Activated B cell treated with CpG ODN at 0.5 μM for 24 hours (primary cell): ENCODE measurements at regions not wholly inside any gene's neighbourhood (a gene's known extent, or its start where the extent isn't known, plus 50 kb on each side); places are given as distances from the start of the nearest gene placed in this dataset.
"Not testable (repeated sequence)": the region's sequence is repeated elsewhere in the genome, so short reads cannot be mapped to it uniquely, and the experiment has no call there.

Experiments
- ATAC-seq: fragments of 200-7000 bp; cut with Tn5 transposase; one replicate; pipeline ENCODE4 v1.10.0; 2021; ENCODE audit warnings: low read depth, mild to moderate bottlenecking, moderate library complexity
- CTCF ChIA-PET: fragments of 350-600 bp; sonication (Branson Sonifier 250); formaldehyde crosslinking; loops from one replicate; lab custom pipeline; 2021; ENCODE audit warnings: antibody characterized with exemption; lab: Charles Lee
- POLR2A ChIA-PET: fragments of 350-600 bp; sonication (Branson Sonifier 250); formaldehyde crosslinking; loops from one replicate; lab custom pipeline; 2021; ENCODE audit warnings: antibody characterized with exemption; lab: Charles Lee
- DNase-seq: peaks from one replicate; pipeline ENCODE4 v3.0.0; 2022
- H3K27ac Mint-ChIP-seq: one replicate; pipeline ENCODE4 v1.8.0; 2020; ENCODE audit warnings: mixed read lengths
- H3K27me3 Mint-ChIP-seq: one replicate; pipeline ENCODE4 v1.8.0; 2021; ENCODE audit warnings: mixed read lengths
- H3K36me3 Mint-ChIP-seq: one replicate; pipeline ENCODE4 v1.8.0; 2021; ENCODE audit warnings: low read depth, mixed read lengths
- H3K4me1 Mint-ChIP-seq: one replicate; pipeline ENCODE4 v1.8.0; 2021; ENCODE audit warnings: mixed read lengths
- H3K4me3 Mint-ChIP-seq: one replicate; pipeline ENCODE4 v1.8.0; 2020; ENCODE audit warnings: mild to moderate bottlenecking, mixed read lengths
- H3K9me3 Mint-ChIP-seq: one replicate; pipeline ENCODE4 v1.8.0; 2020; ENCODE audit warnings: mixed read lengths
- intact Hi-C: fragments of 100-400 bp; cut with micrococcal nuclease; formaldehyde crosslinking; loops from one replicate; pipeline ENCODE4 v1.15.1; 2024
- TF ChIP-seq, protein P1 (sequence below): fragments of 200-600 bp; IDR thresholded peaks from one replicate; pipeline ENCODE4 v1.8.0; 2022; ENCODE audit warnings: antibody characterized with exemption, mild to moderate bottlenecking

DNA sequence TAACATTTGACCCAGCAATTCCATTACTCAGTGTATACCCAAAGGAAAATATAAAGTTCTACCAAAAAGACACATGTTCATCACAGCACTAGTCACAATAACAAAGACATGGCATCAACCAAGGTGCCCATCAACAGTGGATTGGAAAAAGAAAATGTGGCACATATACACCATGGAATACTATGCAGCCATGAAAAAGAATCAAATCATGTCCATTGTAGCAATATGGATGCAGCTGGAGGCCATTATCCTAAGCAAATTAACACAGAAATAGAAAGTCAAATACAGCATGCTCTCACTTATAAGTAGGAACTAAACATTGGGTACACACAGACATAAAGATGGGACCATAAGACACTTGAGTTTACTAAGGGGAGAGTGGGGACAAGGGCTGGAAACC, 441.9 kb upstream of the ID4 start:
- DNase-seq, result no peak
- Mint-ChIP-seq H3K4me3 (no peak overlapping the region), H3K4me1 (no peaks in the 10 kb centered on the region), H3K27me3 (no peaks in the 10 kb centered on the region), H3K27ac (no peak overlapping the region), H3K9me3 (peaks cover 16% of the 10 kb centered on the region), H3K36me3 (no peaks in the 10 kb centered on the region)
- TF ChIP-seq, protein P1, sequence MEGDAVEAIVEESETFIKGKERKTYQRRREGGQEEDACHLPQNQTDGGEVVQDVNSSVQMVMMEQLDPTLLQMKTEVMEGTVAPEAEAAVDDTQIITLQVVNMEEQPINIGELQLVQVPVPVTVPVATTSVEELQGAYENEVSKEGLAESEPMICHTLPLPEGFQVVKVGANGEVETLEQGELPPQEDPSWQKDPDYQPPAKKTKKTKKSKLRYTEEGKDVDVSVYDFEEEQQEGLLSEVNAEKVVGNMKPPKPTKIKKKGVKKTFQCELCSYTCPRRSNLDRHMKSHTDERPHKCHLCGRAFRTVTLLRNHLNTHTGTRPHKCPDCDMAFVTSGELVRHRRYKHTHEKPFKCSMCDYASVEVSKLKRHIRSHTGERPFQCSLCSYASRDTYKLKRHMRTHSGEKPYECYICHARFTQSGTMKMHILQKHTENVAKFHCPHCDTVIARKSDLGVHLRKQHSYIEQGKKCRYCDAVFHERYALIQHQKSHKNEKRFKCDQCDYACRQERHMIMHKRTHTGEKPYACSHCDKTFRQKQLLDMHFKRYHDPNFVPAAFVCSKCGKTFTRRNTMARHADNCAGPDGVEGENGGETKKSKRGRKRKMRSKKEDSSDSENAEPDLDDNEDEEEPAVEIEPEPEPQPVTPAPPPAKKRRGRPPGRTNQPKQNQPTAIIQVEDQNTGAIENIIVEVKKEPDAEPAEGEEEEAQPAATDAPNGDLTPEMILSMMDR, result no peak
- CTCF ChIA-PET, result no interaction called here
- ATAC-seq, result no peak
- POLR2A ChIA-PET, result no interaction called here
- intact Hi-C loops, result no loop called here

DNA sequence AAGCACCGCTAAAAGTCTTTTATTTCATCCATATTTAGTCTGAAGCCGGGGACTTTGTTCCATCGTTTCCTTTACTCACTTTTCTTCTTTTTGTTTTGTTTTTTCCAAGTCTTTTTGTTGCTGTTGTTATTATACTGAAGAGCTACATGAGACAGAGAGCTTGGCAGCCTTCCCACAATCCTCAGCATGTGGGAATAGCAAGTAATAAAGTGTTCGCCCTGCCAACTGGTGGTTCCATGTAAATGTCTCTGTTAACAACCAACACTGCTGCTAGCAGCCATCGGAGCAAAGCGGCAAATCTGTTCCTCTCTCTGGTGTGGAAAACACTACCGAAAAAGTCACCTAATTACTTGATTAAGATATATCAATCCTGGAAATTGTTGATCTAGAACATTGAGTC, 437.8 kb upstream of the ID4 start:
- TF ChIP-seq, protein P1, result no peak
- intact Hi-C loops, result no loop called here

GRCh38 chr6:19404884-19405283, 432.3 kb upstream of the ID4 start:
- POLR2A ChIA-PET, H3K36me3 Mint-ChIP-seq, DNase-seq, intact Hi-C loops, H3K27ac Mint-ChIP-seq, H3K4me1 Mint-ChIP-seq, H3K4me3 Mint-ChIP-seq, ATAC-seq, CTCF ChIA-PET, H3K27me3 Mint-ChIP-seq: not testable (repeated sequence)
- H3K9me3 Mint-ChIP-seq, result peaks cover 17% of the 10 kb centered on the region

More for the DNA sequence above, 437.8 kb upstream of the ID4 start:
- CTCF ChIA-PET, result no interaction called here
- Mint-ChIP-seq H3K4me3 (no peak overlapping the region), H3K9me3 (peaks cover 16% of the 10 kb centered on the region), H3K27ac (no peak overlapping the region), H3K36me3 (no peaks in the 10 kb centered on the region), H3K4me1 (no peaks in the 10 kb centered on the region), H3K27me3 (no peaks in the 10 kb centered on the region)
- POLR2A ChIA-PET, result no interaction called here
- ATAC-seq (no peak), DNase-seq (no peak)

GRCh38 chr6:19408331-19408730, 428.8 kb upstream of the ID4 start:
- DNase-seq (no peak), ATAC-seq (no peak)
- ChIA-PET POLR2A (no interaction called here), CTCF (no interaction called here)
- TF ChIP-seq, protein P1, result no peak
- H3K9me3 Mint-ChIP-seq, result peaks cover 17% of the 10 kb centered on the region
- H3K27ac Mint-ChIP-seq, result no peak overlapping the region
- H3K36me3 Mint-ChIP-seq, result no peaks in the 10 kb centered on the region
- H3K4me1 Mint-ChIP-seq, result no peaks in the 10 kb centered on the region
- no peak overlapping the region for H3K4me3 Mint-ChIP-seq
- intact Hi-C loops, result no loop called here
- no peaks in the 10 kb centered on the region for H3K27me3 Mint-ChIP-seq

DNA sequence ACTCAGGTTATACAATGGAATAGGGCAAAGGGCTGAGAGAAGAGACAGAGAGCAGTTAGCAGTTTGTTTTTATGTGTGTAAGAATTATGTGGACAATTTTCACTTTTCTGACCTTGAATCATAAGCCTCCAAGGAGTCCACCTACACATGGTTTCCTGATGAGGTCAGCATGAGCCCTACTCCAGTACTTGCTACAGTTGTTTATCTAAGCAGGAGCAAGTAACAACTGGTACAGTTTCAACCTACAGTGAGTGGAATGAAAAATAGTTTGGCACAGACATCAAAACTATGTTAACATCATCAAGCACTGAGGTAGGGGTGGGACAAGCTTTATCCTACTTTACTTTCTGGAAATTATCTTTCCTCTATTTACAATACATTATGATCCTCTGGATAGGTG, 426.7 kb upstream of the ID4 start:
- Mint-ChIP-seq H3K27me3 (no peaks in the 10 kb centered on the region), H3K36me3 (no peaks in the 10 kb centered on the region), H3K4me3 (no peak overlapping the region), H3K9me3 (peaks cover 9% of the 10 kb centered on the region), H3K4me1 (no peaks in the 10 kb centered on the region), H3K27ac (no peak overlapping the region)
- intact Hi-C loops, result no loop called here
- TF ChIP-seq, protein P1, result no peak
- ChIA-PET CTCF (no interaction called here), POLR2A (no interaction called here)
- ATAC-seq (no peak), DNase-seq (no peak)

GRCh38 chr6:19413323-19413722, 423.8 kb upstream of the ID4 start:
- no peak overlapping the region for H3K4me3 Mint-ChIP-seq
- intact Hi-C loops, result no loop called here
- H3K4me1 Mint-ChIP-seq, result no peaks in the 10 kb centered on the region
- H3K9me3 Mint-ChIP-seq, result peaks cover 6% of the 10 kb centered on the region
- H3K27me3 Mint-ChIP-seq, result no peaks in the 10 kb centered on the region
- H3K36me3 Mint-ChIP-seq, result no peaks in the 10 kb centered on the region
- DNase-seq (no peak), ATAC-seq (no peak)
- ChIA-PET POLR2A (no interaction called here), CTCF (no interaction called here)
- no peak overlapping the region for H3K27ac Mint-ChIP-seq
- TF ChIP-seq, protein P1, result no peak
